ENCODE measurements at regions not wholly inside any gene's neighbourhood (a gene's known extent, or its start where the extent isn't known, plus 50 kb on each side); places are given as distances from the start of the nearest gene placed in this dataset.

DNA sequence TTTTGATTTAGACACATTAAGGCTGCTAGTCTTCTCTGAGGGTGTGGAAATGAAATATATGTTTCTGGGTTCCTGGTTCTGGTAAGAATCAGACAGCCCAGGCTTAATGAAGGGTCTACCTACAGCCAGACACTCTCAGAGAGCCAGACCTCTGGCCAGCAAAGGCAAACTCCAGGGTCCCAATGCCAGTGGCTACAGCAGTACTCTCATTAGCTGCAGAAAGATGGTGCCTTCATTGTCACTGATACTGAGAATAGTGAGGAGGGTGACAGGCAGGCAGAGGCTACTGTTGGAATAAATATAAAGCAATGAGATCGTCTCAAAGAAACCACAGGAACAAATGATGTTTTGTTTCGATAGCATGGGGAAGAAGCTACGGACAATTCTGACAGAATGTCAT lies 437.6 kb downstream of the GPM6A start:
- DNase-seq (ENCODE audit: extremely low read depth in 1 of 4, low spot score in 3 of 4) = no peak
- 0% methylated on average over 3 of the region's 3 CpGs for WGBS (ENCODE audit: insufficient coverage, low coverage, missing lambda C conversion rate)
- no peak for ATAC-seq
- TF ChIP-seq USF2 (CRISPR knock-in tag; IDR thresholded peaks at IDR 0.05) = no peak
- no peak for TF ChIP-seq POLR2B (IDR thresholded peaks at IDR 0.05; ENCODE audit: low read depth, partially characterized antibody)
- TF ChIP-seq GABPB1 (CRISPR knock-in tag; IDR thresholded peaks at IDR 0.05) = no peak
- no TSS peak for BruUV-seq (replicated peaks)
- H3K9me1 ChIP-seq (ENCODE audit: control insufficient read depth, insufficient read depth, low read length) = no peaks in the 10 kb centered on the region
- H2AFZ ChIP-seq (ENCODE audit: low read depth, low read length) = no peak overlapping the region
- no peak for FAIRE-seq
- no peak overlapping the region for H3K9ac ChIP-seq (ENCODE audit: insufficient read depth in 1 of 2, low read depth in 2 of 2, low read length in 2 of 2)
- no peaks in the 10 kb centered on the region for H3K27me3 ChIP-seq (ENCODE audit: control insufficient read depth in 2 of 2, insufficient read depth in 2 of 2, low read length in 2 of 2)
- no peaks in the 10 kb centered on the region for H3K79me2 ChIP-seq (ENCODE audit: control insufficient read depth, insufficient read depth, low read length)
- H3K4me3 ChIP-seq = no peak overlapping the region
- in situ Hi-C loops (cut with MboI) (no loop called here), intact Hi-C loops (cut with micrococcal nuclease) (no loop called here)
- H3K9me3 ChIP-seq (replicated peaks; ENCODE audit: control insufficient read depth, insufficient read depth, low read depth, low read length) = no peaks in the 10 kb centered on the region
- no peak overlapping the region for H3K4me2 ChIP-seq (ENCODE audit: insufficient read depth, low read length)
- ChIA-PET POLR2A (no interaction called here), CTCF (ENCODE audit: low intra/inter-chr PET ratio) (no interaction called here)
- H3K27ac ChIP-seq (ENCODE audit: extremely low read depth, low read depth, low read length) = no peak overlapping the region
- H3K4me1 ChIP-seq (replicated peaks in 1 of 2; ENCODE audit: control insufficient read depth in 2 of 2, insufficient read depth in 2 of 2, low read length in 2 of 2) = no peaks in the 10 kb centered on the region
- no peaks in the 10 kb centered on the region for H3K36me3 ChIP-seq (ENCODE audit: control insufficient read depth, insufficient read depth, low read length)
- H4K20me1 ChIP-seq (replicated peaks; ENCODE audit: control insufficient read depth, insufficient read depth, low read length) = no peaks in the 10 kb centered on the region

GRCh38 chr4:175376287-175376977 lies 435.6 kb downstream of the GPM6A start:
- ATAC-seq (no peak), DNase-seq (ENCODE audit: extremely low read depth in 1 of 4, low spot score in 3 of 4) (no peak), FAIRE-seq (no peak)
- intact Hi-C loops (cut with micrococcal nuclease) = no loop called here
- in situ Hi-C loops (cut with MboI) = no loop called here
- Histone ChIP-seq H2AFZ (ENCODE audit: low read depth, low read length) (no peak overlapping the region), H3K4me3 (no peak overlapping the region), H3K4me1 (replicated peaks in 1 of 2; ENCODE audit: control insufficient read depth in 2 of 2, insufficient read depth in 2 of 2, low read length in 2 of 2) (no peaks in the 10 kb centered on the region), H3K9me1 (ENCODE audit: control insufficient read depth, insufficient read depth, low read length) (no peaks in the 10 kb centered on the region), H3K9ac (ENCODE audit: insufficient read depth in 1 of 2, low read depth in 2 of 2, low read length in 2 of 2) (no peak overlapping the region), H3K9me3 (replicated peaks; ENCODE audit: control insufficient read depth, insufficient read depth, low read depth, low read length) (no peaks in the 10 kb centered on the region), H3K27me3 (ENCODE audit: control insufficient read depth in 2 of 2, insufficient read depth in 2 of 2, low read length in 2 of 2) (no peaks in the 10 kb centered on the region), H3K79me2 (ENCODE audit: control insufficient read depth, insufficient read depth, low read length) (no peaks in the 10 kb centered on the region), H3K36me3 (ENCODE audit: control insufficient read depth, insufficient read depth, low read length) (no peaks in the 10 kb centered on the region), H4K20me1 (replicated peaks; ENCODE audit: control insufficient read depth, insufficient read depth, low read length) (no peaks in the 10 kb centered on the region), H3K4me2 (ENCODE audit: insufficient read depth, low read length) (no peak overlapping the region), H3K27ac (ENCODE audit: extremely low read depth, low read depth, low read length) (no peak overlapping the region)
- TF ChIP-seq MECOM (CRISPR knock-in tag; IDR thresholded peaks at IDR 0.05) (no peak), XRCC4 (IDR thresholded peaks at IDR 0.05; ENCODE audit: extremely low read depth, insufficient read depth, insufficient read length) (no peak), ZNF134 (CRISPR knock-in tag; conservative IDR thresholded peaks at IDR 0.05) (no peak), HDGF (IDR thresholded peaks at IDR 0.05) (no peak)
- ChIA-PET CTCF (ENCODE audit: low intra/inter-chr PET ratio) (no interaction called here), POLR2A (no interaction called here)
- WGBS (ENCODE audit: insufficient coverage, low coverage, missing lambda C conversion rate) = 0% methylated on average over 6 of the region's 8 CpGs
- BruUV-seq (replicated peaks) = no TSS peak

Measured in K562 (cell line).